Astrocyte of the cerebellum (primary cell): ENCODE measurements at regions not wholly inside any gene's neighbourhood (a gene's known extent, or its start where the extent isn't known, plus 50 kb on each side); places are given as distances from the start of the nearest gene placed in this dataset.

Experiments used
- DNase-seq: peaks from one replicate; pipeline ENCODE4 v3.0.0-alpha.2; 2011; ENCODE audit warnings: low read depth
- H3K4me3 ChIP-seq: 2 replicates; pipeline ENCODE4 v1.5.1; 2011; ENCODE audit warnings: mild to moderate bottlenecking, low read depth, low read length, moderate library complexity
- CTCF ChIP-seq: IDR thresholded peaks from 2 replicates; pipeline ENCODE4 v1.5.1; 2012; ENCODE audit warnings: low read length, low read depth, moderate library complexity, mild to moderate bottlenecking; ENCODE audit errors: missing control alignments
- in situ Hi-C: cut with HindIII; loops from 2 replicates; pipeline ENCODE4 v1.10.0; 2017; ENCODE audit warnings: low sequenced_read_pairs

- H3K4me3 ChIP-seq, result no peak overlapping the region
- TF ChIP-seq CTCF, result no peak
- DNase-seq, result no peak
- in situ Hi-C loops, result no loop called here
Observed at GRCh38 chr12:13376610-13377373, 180.3 kb downstream of the EMP1 start.

GRCh38 chr12:13375583-13376345 is 179.2 kb downstream of the EMP1 start:
- no peak overlapping the region for H3K4me3 ChIP-seq
- in situ Hi-C loops, result no loop called here
- TF ChIP-seq CTCF, result no peak
- DNase-seq, result no peak

GRCh38 chr12:13374793-13375192 is 178.3 kb downstream of the EMP1 start:
- no peak for DNase-seq
- H3K4me3 ChIP-seq, result no peak overlapping the region
- no peak for TF ChIP-seq CTCF
- in situ Hi-C loops, result no loop called here

GRCh38 chr12:13373803-13374202 is 177.3 kb downstream of the EMP1 start:
- in situ Hi-C loops, result no loop called here
- H3K4me3 ChIP-seq, result no peak overlapping the region
- no peak for DNase-seq
- TF ChIP-seq CTCF, result no peak

GRCh38 chr12:13373131-13373530 is 176.6 kb downstream of the EMP1 start:
- no peak overlapping the region for H3K4me3 ChIP-seq
- in situ Hi-C loops, result no loop called here
- no peak for TF ChIP-seq CTCF
- DNase-seq, result no peak

- H3K4me3 ChIP-seq, result no peak overlapping the region
- DNase-seq, result no peak
- in situ Hi-C loops, result no loop called here
- no peak for TF ChIP-seq CTCF
Observed at GRCh38 chr12:13372386-13372785, 175.9 kb downstream of the EMP1 start.
